Astrocyte of the spinal cord (primary cell): ENCODE measurements at regions not wholly inside any gene's neighbourhood (a gene's known extent, or its start where the extent isn't known, plus 50 kb on each side); places are given as distances from the start of the nearest gene placed in this dataset.
A peak's percentile ranks its signal among the peaks of the same experiment; 100 is the strongest.

Source experiments
- DNase-seq: peaks from one replicate; pipeline ENCODE4 v3.0.0; 2011; ENCODE audit warnings: low read depth, low spot score
- H3K4me3 ChIP-seq: 2 replicates; pipeline ENCODE4 v1.5.1; 2011; ENCODE audit warnings: low read depth, mild to moderate bottlenecking, low read length, moderate library complexity
- in situ Hi-C: cut with HindIII; loops from 2 replicates; pipeline ENCODE4 v1.10.0; 2017; ENCODE audit warnings: low sequenced_read_pairs
- TF ChIP-seq, protein P1 (sequence below): IDR thresholded peaks from 2 replicates; pipeline ENCODE4 v1.5.1; 2012; ENCODE audit warnings: low read depth, mild to moderate bottlenecking, low read length, inconsistent platforms

DNA sequence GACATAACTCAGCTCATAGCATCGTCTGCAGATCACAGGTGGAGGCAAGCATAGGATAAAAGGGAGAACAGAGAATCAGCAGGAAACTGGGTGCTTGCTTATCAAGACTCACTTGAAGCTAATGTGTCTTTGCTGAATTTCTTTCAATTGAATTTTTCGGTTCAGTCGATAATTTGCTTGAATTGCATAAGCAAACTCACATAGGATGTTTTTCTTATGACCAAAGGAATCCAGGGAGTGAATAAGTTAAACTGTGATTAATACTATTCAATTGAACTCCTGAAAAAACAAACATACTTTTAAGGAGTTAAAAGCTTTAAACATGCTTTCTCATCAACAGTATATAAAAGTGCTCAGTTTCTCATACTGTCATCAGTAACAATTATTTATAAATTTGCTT lies 707.1 kb upstream of the ACVR2A start:
- DNase-seq: peak; percentile 5
- TF ChIP-seq, protein P1, sequence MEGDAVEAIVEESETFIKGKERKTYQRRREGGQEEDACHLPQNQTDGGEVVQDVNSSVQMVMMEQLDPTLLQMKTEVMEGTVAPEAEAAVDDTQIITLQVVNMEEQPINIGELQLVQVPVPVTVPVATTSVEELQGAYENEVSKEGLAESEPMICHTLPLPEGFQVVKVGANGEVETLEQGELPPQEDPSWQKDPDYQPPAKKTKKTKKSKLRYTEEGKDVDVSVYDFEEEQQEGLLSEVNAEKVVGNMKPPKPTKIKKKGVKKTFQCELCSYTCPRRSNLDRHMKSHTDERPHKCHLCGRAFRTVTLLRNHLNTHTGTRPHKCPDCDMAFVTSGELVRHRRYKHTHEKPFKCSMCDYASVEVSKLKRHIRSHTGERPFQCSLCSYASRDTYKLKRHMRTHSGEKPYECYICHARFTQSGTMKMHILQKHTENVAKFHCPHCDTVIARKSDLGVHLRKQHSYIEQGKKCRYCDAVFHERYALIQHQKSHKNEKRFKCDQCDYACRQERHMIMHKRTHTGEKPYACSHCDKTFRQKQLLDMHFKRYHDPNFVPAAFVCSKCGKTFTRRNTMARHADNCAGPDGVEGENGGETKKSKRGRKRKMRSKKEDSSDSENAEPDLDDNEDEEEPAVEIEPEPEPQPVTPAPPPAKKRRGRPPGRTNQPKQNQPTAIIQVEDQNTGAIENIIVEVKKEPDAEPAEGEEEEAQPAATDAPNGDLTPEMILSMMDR: no peak
- in situ Hi-C loops: no loop called here
- no peak overlapping the region for H3K4me3 ChIP-seq

DNA sequence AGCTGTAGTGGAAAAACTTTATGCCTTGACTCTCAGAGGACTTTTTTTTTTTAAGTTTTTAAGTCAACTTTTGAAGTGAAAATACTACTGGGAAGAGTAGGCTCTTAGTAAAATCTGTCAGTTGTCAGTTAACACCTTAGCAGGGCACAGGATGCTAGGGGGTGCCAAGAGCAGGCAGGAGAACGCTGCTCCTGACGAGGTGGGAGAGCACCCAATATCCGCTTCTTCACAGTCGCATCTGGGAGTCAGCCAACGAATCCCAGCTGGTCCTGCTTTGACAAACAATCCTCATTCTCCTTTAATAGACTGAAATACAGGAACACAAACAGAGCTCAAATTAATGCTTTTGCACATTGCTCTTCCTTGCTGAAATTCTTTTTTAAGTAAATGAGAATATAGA lies 709.5 kb upstream of the ACVR2A start:
- no peak for DNase-seq
- in situ Hi-C loops: no loop called here
- TF ChIP-seq, protein P1: no peak

GRCh38 chr2:147133286-147133908 lies 711.4 kb upstream of the ACVR2A start:
- DNase-seq: peak; percentile 9
- TF ChIP-seq, protein P1: no peak
- H3K4me3 ChIP-seq: no peak overlapping the region
- in situ Hi-C loops: no loop called here

More for the DNA sequence above, 709.5 kb upstream of the ACVR2A start:
- no peak overlapping the region for H3K4me3 ChIP-seq

GRCh38 chr2:147125145-147125544 lies 719.7 kb upstream of the ACVR2A start:
- in situ Hi-C loops: no loop called here
- DNase-seq: no peak
- no peak overlapping the region for H3K4me3 ChIP-seq
- TF ChIP-seq, protein P1: no peak

DNA sequence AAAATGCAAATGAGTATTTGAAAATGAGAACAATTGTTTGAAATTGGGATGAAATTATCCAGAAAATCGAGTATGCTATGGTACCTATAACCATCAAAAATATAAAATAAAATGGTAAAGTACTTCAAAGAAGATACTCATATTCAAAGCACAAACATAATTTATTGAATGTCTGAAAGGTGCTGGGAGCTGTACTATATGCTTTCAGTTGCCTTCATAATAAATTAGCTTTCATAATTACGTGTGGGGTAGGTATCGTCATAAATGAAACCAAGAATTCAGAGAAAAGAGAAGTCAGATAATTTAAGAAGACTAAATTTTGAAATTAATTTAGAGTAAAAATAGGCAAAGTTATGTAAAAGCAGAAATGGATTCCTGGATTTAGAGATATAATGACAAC lies 721.9 kb upstream of the ACVR2A start:
- no peak overlapping the region for H3K4me3 ChIP-seq
- in situ Hi-C loops: no loop called here
- TF ChIP-seq, protein P1: no peak
- DNase-seq: no peak

- no peak for DNase-seq
- TF ChIP-seq, protein P1: no peak
- in situ Hi-C loops: no loop called here
- no peak overlapping the region for H3K4me3 ChIP-seq
Observed at GRCh38 chr2:147110962-147111361, 733.9 kb upstream of the ACVR2A start.
